HEK293 (cell line): ENCODE measurements at regions not wholly inside any gene's neighbourhood (a gene's known extent, or its start where the extent isn't known, plus 50 kb on each side); places are given as distances from the start of the nearest gene placed in this dataset.

Experiments
- CTCF ChIA-PET: fragments of 350-600 bp; formaldehyde crosslinking; extraction: SDS; loops from one replicate; lab custom pipeline; 2021; ENCODE audit warnings: antibody characterized with exemption; lab: Yijun Ruan, JAX
- POLR2A ChIA-PET: fragments of 300-600 bp; formaldehyde crosslinking; extraction: SDS; loops from one replicate; lab custom pipeline; 2020; ENCODE audit warnings: antibody characterized with exemption, inconsistent platforms; lab: Yijun Ruan, JAX
- H3K27ac ChIP-seq: fragments of 200-500 bp; sonication (Bioruptor generic); 2 replicates; pipeline ENCODE4 v1.5.1; 2014; ENCODE audit warnings: low read depth, low read length, control low read depth, inconsistent platforms; ENCODE audit errors: extremely low read depth
- H3K36me3 ChIP-seq, 2 experiments: fragments of 200-500 bp in 1 of 2; sonication (Bioruptor generic) in 1 of 2; 1 replicate in 1 of 2; 2 replicates in 1 of 2; pipeline ENCODE4 v1.5.1; 2014 to 2017; ENCODE audit warnings: inconsistent platforms in 2 of 2, low read length in 2 of 2; ENCODE audit not compliant: control insufficient read depth in 2 of 2, insufficient read depth in 1 of 2
- H3K4me1 ChIP-seq: fragments of 200-500 bp; sonication (Bioruptor generic); 2 replicates; pipeline ENCODE4 v1.5.1; 2014; ENCODE audit warnings: mild to moderate bottlenecking, low read length, inconsistent platforms; ENCODE audit not compliant: control insufficient read depth, insufficient read depth
- H3K4me3 ChIP-seq: 2 replicates; pipeline ENCODE4 v1.5.1; 2011; ENCODE audit warnings: low read depth, mild to moderate bottlenecking, control low read depth, low read length, moderate library complexity
- H3K9me3 ChIP-seq: fragments of 200-500 bp; sonication (Bioruptor generic); 2 replicates; pipeline ENCODE4 v1.5.1; 2014; ENCODE audit warnings: low read depth, low read length, inconsistent platforms; ENCODE audit not compliant: control insufficient read depth, insufficient read depth
- BCL11B ChIP-seq: fragments of 450-650 bp; formaldehyde crosslinking; IDR thresholded peaks from 2 replicates; pipeline ENCODE4 v1.5.1; 2016; ENCODE audit warnings: low read depth, missing biosample characterization, missing genetic modification characterization
- GFI1B ChIP-seq: fragments of 450-650 bp; formaldehyde crosslinking; IDR thresholded peaks from 2 replicates; pipeline ENCODE4 v1.5.1; 2016; ENCODE audit warnings: missing biosample characterization, missing genetic modification characterization
- GLI4 ChIP-seq: fragments of 450-650 bp; formaldehyde crosslinking; IDR thresholded peaks from 2 replicates; pipeline ENCODE4 v1.5.1; 2016; ENCODE audit warnings: missing biosample characterization, missing genetic modification characterization
- IKZF3 ChIP-seq: fragments of 450-650 bp; IDR thresholded peaks from 2 replicates; pipeline ENCODE4 v1.5.0; 2018; ENCODE audit warnings: missing biosample characterization, mild to moderate bottlenecking, missing genetic modification characterization, moderate library complexity
- OSR2 ChIP-seq: fragments of 450-650 bp; formaldehyde crosslinking; IDR thresholded peaks from 2 replicates; pipeline ENCODE4 v1.5.1; 2016; ENCODE audit warnings: missing biosample characterization, missing genetic modification characterization
- PRDM10 ChIP-seq: fragments of 450-650 bp; formaldehyde crosslinking; IDR thresholded peaks from 2 replicates; pipeline ENCODE4 v1.5.1; 2016; ENCODE audit warnings: missing biosample characterization, missing genetic modification characterization
- SALL2 ChIP-seq: fragments of 450-650 bp; formaldehyde crosslinking; IDR thresholded peaks from 2 replicates; pipeline ENCODE4 v1.5.0; 2017; ENCODE audit warnings: missing biosample characterization, mild to moderate bottlenecking, missing genetic modification characterization, borderline replicate concordance
- TCF7L2 ChIP-seq: IDR thresholded peaks from 2 replicates; pipeline ENCODE4 v1.6.1; 2011; ENCODE audit warnings: low read depth, mild to moderate bottlenecking, inconsistent platforms, low read length, moderate library complexity, borderline replicate concordance
- TRIM28 ChIP-seq: IDR thresholded peaks from 2 replicates; pipeline ENCODE4 v1.6.1; 2011; ENCODE audit warnings: low read length, control low read depth, borderline replicate concordance
- WT1 ChIP-seq: fragments of 450-650 bp; formaldehyde crosslinking; IDR thresholded peaks from 2 replicates; pipeline ENCODE4 v1.5.1; 2016; ENCODE audit warnings: missing biosample characterization, missing genetic modification characterization
- ZBTB1 ChIP-seq: fragments of 450-650 bp; formaldehyde crosslinking; IDR thresholded peaks from 2 replicates; pipeline ENCODE4 v1.5.1; 2016; ENCODE audit warnings: missing biosample characterization, missing genetic modification characterization
- ZBTB20 ChIP-seq: fragments of 450-650 bp; formaldehyde crosslinking; IDR thresholded peaks from 2 replicates; pipeline ENCODE4 v1.5.1; 2016; ENCODE audit warnings: missing biosample characterization, missing genetic modification characterization
- ZEB2 ChIP-seq: fragments of 450-650 bp; formaldehyde crosslinking; IDR thresholded peaks from 2 replicates; pipeline ENCODE4 v1.5.1; 2016; ENCODE audit warnings: missing biosample characterization, missing genetic modification characterization
- ZFHX2 ChIP-seq: fragments of 450-650 bp; formaldehyde crosslinking; conservative IDR thresholded peaks from 2 replicates; pipeline ENCODE4 v1.5.1; 2016; ENCODE audit warnings: missing biosample characterization, missing genetic modification characterization
- ZIC2 ChIP-seq: fragments of 450-650 bp; formaldehyde crosslinking; IDR thresholded peaks from 2 replicates; pipeline ENCODE4 v1.5.1; 2016; ENCODE audit warnings: missing biosample characterization, missing genetic modification characterization
- ZNF157 ChIP-seq: fragments of 450-650 bp; formaldehyde crosslinking; IDR thresholded peaks from 2 replicates; pipeline ENCODE4 v1.5.1; 2016; ENCODE audit warnings: missing biosample characterization, missing genetic modification characterization
- ZNF24 ChIP-seq: fragments of 450-650 bp; formaldehyde crosslinking; IDR thresholded peaks from 2 replicates; pipeline ENCODE4 v1.5.1; 2016; ENCODE audit warnings: missing biosample characterization, missing genetic modification characterization
- ZNF324 ChIP-seq: fragments of 450-650 bp; formaldehyde crosslinking; IDR thresholded peaks from 2 replicates; pipeline ENCODE4 v1.5.1; 2016; ENCODE audit warnings: missing biosample characterization, missing genetic modification characterization
- ZNF391 ChIP-seq: fragments of 450-650 bp; formaldehyde crosslinking; IDR thresholded peaks from 2 replicates; pipeline ENCODE4 v1.5.1; 2016; ENCODE audit warnings: low read depth, missing biosample characterization, missing genetic modification characterization, borderline replicate concordance
- ZNF488 ChIP-seq: fragments of 450-650 bp; formaldehyde crosslinking; IDR thresholded peaks from 2 replicates; pipeline ENCODE4 v1.5.1; 2016; ENCODE audit warnings: missing biosample characterization, missing genetic modification characterization
- ZNF629 ChIP-seq: fragments of 450-650 bp; formaldehyde crosslinking; IDR thresholded peaks from 2 replicates; pipeline ENCODE4 v1.5.1; 2017; ENCODE audit warnings: missing biosample characterization, missing genetic modification characterization
- ZNF701 ChIP-seq: fragments of 450-650 bp; formaldehyde crosslinking; IDR thresholded peaks from 2 replicates; pipeline ENCODE4 v1.5.1; 2016; ENCODE audit warnings: missing biosample characterization, missing genetic modification characterization
- ZNF843 ChIP-seq: fragments of 450-650 bp; formaldehyde crosslinking; IDR thresholded peaks from 2 replicates; pipeline ENCODE4 v1.5.1; 2016; ENCODE audit warnings: missing biosample characterization, missing genetic modification characterization

GRCh38 chr22:27676545-27677213 lies 124.9 kb downstream of the MN1 start (continued):
- TF ChIP-seq ZNF324 (tag by site-specific recombination) (no peak), ZNF701 (tag by site-specific recombination) (no peak), ZNF157 (tag by site-specific recombination) (no peak), GLI4 (tag by site-specific recombination) (no peak)

- ChIA-PET POLR2A (no interaction called here), CTCF (interaction anchor here (0.7 kb wide), 1 partner anchor 1006 kb away, joined by 3 read pairs; no protein-coding TSS in a partner anchor)
- H3K4me3 ChIP-seq = no peak overlapping the region
- no peaks in the 10 kb centered on the region for H3K9me3 ChIP-seq
- no peak overlapping the region for H3K27ac ChIP-seq
- H3K36me3 ChIP-seq = no peaks in the 10 kb centered on the region
- H3K4me1 ChIP-seq = no peaks in the 10 kb centered on the region
- TF ChIP-seq ZNF488 = peak; percentile 72
- peak; percentile 67 for TF ChIP-seq ZNF629 (tag by site-specific recombination)
- peak; percentile 72 for TF ChIP-seq OSR2 (tag by site-specific recombination)
- TF ChIP-seq ZFHX2 (tag by site-specific recombination) = peak; percentile 85
- TF ChIP-seq BCL11B (tag by site-specific recombination) = 0 out of 2 replicates have a peak, but pooled peaks have one; percentile 65
- TF ChIP-seq ZIC2 (tag by site-specific recombination) = peak; percentile 43
- peak; percentile 84 for TF ChIP-seq TRIM28
- TF ChIP-seq ZNF843 = peak; percentile 88
- TF ChIP-seq ZBTB1 (tag by site-specific recombination) = 0 out of 2 replicates have a peak, but pooled peaks have one; percentile 30
- TF ChIP-seq ZNF391 (tag by site-specific recombination) = no peak
- 0 out of 2 replicates have a peak, but pooled peaks have one; percentile 37 for TF ChIP-seq ZNF24
- 0 out of 2 replicates have a peak, but pooled peaks have one; percentile 39 for TF ChIP-seq IKZF3 (tag by site-specific recombination)
- peak; percentile 49 for TF ChIP-seq ZBTB20 (tag by site-specific recombination)
- no peak for TF ChIP-seq SALL2
- no peak for TF ChIP-seq ZEB2 (tag by site-specific recombination)
- no peak for TF ChIP-seq PRDM10 (tag by site-specific recombination)
- TF ChIP-seq TCF7L2 = peak; percentile 96
- peak; percentile 42 for TF ChIP-seq WT1 (tag by site-specific recombination)
- TF ChIP-seq GFI1B = peak; percentile 80
- TF ChIP-seq, all 188 proteins: peak for 15
Measured at GRCh38 chr22:27677905-27678458, 123.6 kb downstream of the MN1 start.
